ENCODE measurements at regions not wholly inside any gene's neighbourhood (a gene's known extent, or its start where the extent isn't known, plus 50 kb on each side); places are given as distances from the start of the nearest gene placed in this dataset.

DNA sequence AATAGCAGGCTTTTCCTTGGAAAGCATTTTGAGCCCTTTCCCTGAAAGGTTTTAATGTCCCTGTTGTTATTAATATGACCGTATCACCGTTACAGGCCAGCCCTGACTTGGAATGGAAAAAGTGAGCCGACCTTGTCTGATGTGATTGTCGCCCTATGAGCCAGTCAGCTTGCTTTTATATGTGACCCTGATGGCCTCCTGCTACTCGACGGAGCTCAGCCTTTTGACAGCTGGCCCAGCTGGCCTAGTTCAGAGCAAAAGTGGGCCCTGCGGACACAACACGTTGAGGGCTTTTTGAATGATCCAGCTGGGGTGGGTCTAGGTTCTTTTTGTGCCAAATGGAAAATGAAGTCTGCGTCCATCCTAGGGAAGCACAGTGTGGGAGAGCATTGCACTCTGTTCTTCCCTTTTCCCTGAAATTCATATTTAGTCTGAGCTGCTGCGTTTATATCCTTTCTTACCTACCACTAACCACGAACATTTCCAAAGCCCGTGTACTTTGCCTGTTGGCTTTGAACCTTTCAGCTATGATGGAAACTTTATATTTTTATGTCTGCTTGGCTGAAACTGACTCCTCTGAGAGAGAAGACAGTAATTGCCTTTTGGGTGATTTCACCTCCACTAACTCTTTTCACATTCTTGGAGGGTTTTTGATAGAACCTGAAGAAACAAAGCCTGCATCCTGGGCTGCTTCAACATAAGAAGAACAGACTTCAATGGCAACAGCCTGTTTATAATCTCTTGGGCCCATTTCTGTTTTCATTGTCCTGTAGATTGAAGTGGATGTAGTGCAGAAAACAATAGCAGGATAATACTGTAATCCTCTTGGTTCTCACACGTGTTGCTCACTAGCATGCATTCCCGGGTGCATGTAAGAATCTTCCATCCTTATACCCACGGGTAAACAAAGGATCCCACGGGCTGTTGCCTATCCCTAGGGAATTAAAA lies 121.8 kb upstream of the HDGFL1 start:
- no peak for DNase-seq (ENCODE audit: low read depth, low spot score)
- RAD21 ChIA-PET (ENCODE audit: low non-redundant PET in 1 of 2, low total read pairs in 2 of 2, uncharacterized antibody in 2 of 2, unreplicated experiment in 2 of 2): no interaction called here
- H3K79me2 ChIP-seq (ENCODE audit: insufficient read depth, low read length): no peaks in the 10 kb centered on the region
- no peaks in the 10 kb centered on the region for H3K4me1 ChIP-seq (ENCODE audit: control insufficient read depth in 1 of 2, insufficient read depth in 2 of 2, low read length in 2 of 2)
- no peaks in the 10 kb centered on the region for H4K20me1 ChIP-seq (ENCODE audit: insufficient read depth)
- H3K9ac ChIP-seq (ENCODE audit: low read length): no peak overlapping the region
- H2AFZ ChIP-seq (ENCODE audit: low read depth, low read length, poor library complexity, severe bottlenecking): no peak overlapping the region
- no peak for TF ChIP-seq ZNF274 (IDR thresholded peaks at IDR 0.05; ENCODE audit: low read depth, low read length)
- TF ChIP-seq EZH2phosphoT487 (IDR thresholded peaks at IDR 0.05; ENCODE audit: borderline replicate concordance): no peak
- no peak for TF ChIP-seq RAD21 (IDR thresholded peaks at IDR 0.05; ENCODE audit: low read depth)
- TF ChIP-seq, protein P1, sequence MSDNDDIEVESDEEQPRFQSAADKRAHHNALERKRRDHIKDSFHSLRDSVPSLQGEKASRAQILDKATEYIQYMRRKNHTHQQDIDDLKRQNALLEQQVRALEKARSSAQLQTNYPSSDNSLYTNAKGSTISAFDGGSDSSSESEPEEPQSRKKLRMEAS (IDR thresholded peaks at IDR 0.05): no peak
- TF ChIP-seq ZBTB33 (IDR thresholded peaks at IDR 0.05; ENCODE audit: extremely low read depth, insufficient replicate concordance, low read length): no peak
- no peak for TF ChIP-seq ZFX (IDR thresholded peaks at IDR 0.05)
- no peak for TF ChIP-seq SP1 (IDR thresholded peaks at IDR 0.05; ENCODE audit: low read depth)
- TF ChIP-seq EGR1 (IDR thresholded peaks at IDR 0.05; ENCODE audit: low read depth): no peak
- TF ChIP-seq CEBPB (IDR thresholded peaks at IDR 0.05; ENCODE audit: low read depth): no peak
- TF ChIP-seq JUND (IDR thresholded peaks at IDR 0.05): no peak
- TF ChIP-seq, protein P2, sequence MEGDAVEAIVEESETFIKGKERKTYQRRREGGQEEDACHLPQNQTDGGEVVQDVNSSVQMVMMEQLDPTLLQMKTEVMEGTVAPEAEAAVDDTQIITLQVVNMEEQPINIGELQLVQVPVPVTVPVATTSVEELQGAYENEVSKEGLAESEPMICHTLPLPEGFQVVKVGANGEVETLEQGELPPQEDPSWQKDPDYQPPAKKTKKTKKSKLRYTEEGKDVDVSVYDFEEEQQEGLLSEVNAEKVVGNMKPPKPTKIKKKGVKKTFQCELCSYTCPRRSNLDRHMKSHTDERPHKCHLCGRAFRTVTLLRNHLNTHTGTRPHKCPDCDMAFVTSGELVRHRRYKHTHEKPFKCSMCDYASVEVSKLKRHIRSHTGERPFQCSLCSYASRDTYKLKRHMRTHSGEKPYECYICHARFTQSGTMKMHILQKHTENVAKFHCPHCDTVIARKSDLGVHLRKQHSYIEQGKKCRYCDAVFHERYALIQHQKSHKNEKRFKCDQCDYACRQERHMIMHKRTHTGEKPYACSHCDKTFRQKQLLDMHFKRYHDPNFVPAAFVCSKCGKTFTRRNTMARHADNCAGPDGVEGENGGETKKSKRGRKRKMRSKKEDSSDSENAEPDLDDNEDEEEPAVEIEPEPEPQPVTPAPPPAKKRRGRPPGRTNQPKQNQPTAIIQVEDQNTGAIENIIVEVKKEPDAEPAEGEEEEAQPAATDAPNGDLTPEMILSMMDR (IDR thresholded peaks at IDR 0.05 in 2 of 3, conservative IDR thresholded peaks at IDR 0.05 in 1 of 3; ENCODE audit: borderline replicate concordance in 1 of 3, insufficient read depth in 1 of 3, low read depth in 2 of 3, low read length in 2 of 3): no peak
- no peak for TF ChIP-seq ELF1 (IDR thresholded peaks at IDR 0.05; ENCODE audit: borderline replicate concordance, low read depth)
- TF ChIP-seq TCF7L2 (IDR thresholded peaks at IDR 0.05; ENCODE audit: borderline replicate concordance, extremely low read depth, insufficient read depth, insufficient read length): no peak
- TF ChIP-seq CBX3 (IDR thresholded peaks at IDR 0.05; ENCODE audit: low read depth): no peak
- no peaks in the 10 kb centered on the region for H3K9me2 ChIP-seq (ENCODE audit: insufficient read depth)
- intact Hi-C loops (cut with micrococcal nuclease): no loop called here
- H3K4me2 ChIP-seq (ENCODE audit: low read length): no peak overlapping the region
- no TSS peak for BruUV-seq (replicated peaks)
- no peak overlapping the region for H3K4me3 ChIP-seq (replicated peaks in 1 of 2; ENCODE audit: low read depth in 1 of 2, low read length in 2 of 2)
- no peaks in the 10 kb centered on the region for H3K27me3 ChIP-seq (ENCODE audit: insufficient read depth, low read length)
- POLR2A ChIA-PET: no interaction called here
- no peak for ATAC-seq
- H3K27ac ChIP-seq (ENCODE audit: low read depth, low read length): no peak overlapping the region
- CTCF ChIA-PET: no interaction called here
- no peaks in the 10 kb centered on the region for H3K36me3 ChIP-seq (ENCODE audit: control insufficient read depth in 1 of 2, insufficient read depth in 2 of 2, low read length in 2 of 2)
- no peaks in the 10 kb centered on the region for H3K9me3 ChIP-seq (ENCODE audit: control insufficient read depth in 1 of 2, insufficient read depth in 1 of 2, low read depth in 1 of 2, low read length in 2 of 2)

Data from HCT116 (cell line).